Adrenal gland (tissue), 9 donors: ENCODE measurements at regions not wholly inside any gene's neighbourhood (a gene's known extent, or its start where the extent isn't known, plus 50 kb on each side); places are given as distances from the start of the nearest gene placed in this dataset.
"Not testable (repeated sequence)": the region's sequence is repeated elsewhere in the genome, so short reads cannot be mapped to it uniquely, and the experiment has no call there.

Experiments used
- DNase-seq, 7 donors: peaks; one replicate each; pipeline ENCODE4 v3.0.0-alpha.2; 2019 to 2020
- H3K27ac ChIP-seq, 5 donors: fragments of 200-600 bp; sonication (generic) in 4 of 5; 1 replicate in 3 of 5; 2 replicates in 2 of 5; pipeline versions ENCODE4 v1.5.1 to v1.8.0; 2016 to 2020; ENCODE audit warnings: mild to moderate bottlenecking in 1 of 5
- H3K27me3 ChIP-seq: fragments of 200-600 bp; 2 replicates; pipeline ENCODE4 v1.8.0; 2021
- H3K36me3 ChIP-seq, 2 donors: fragments of 200-600 bp; replicated peaks in 1 of 2; 1 replicate in 1 of 2; 2 replicates in 1 of 2; pipeline versions ENCODE4 v1.5.1 to v1.8.0; 2018 to 2022
- H3K4me1 ChIP-seq, 2 donors: fragments of 200-600 bp; replicated peaks in 1 of 2; 1 replicate in 1 of 2; 2 replicates in 1 of 2; pipeline versions ENCODE4 v1.5.1 to v1.8.0; 2018 to 2021
- H3K4me3 ChIP-seq, 4 donors: fragments of 200-600 bp; sonication (generic) in 3 of 4; one replicate each; pipeline ENCODE4 v1.5.1; 2016 to 2018
- H3K9me3 ChIP-seq, 3 donors: fragments of 200-600 bp; sonication (generic) in 1 of 3; replicated peaks in 1 of 3; 1 replicate in 2 of 3; 2 replicates in 1 of 3; pipeline versions ENCODE4 v1.5.1 to v1.8.0; 2016 to 2021
- WGBS, 4 donors: extraction: QIAGEN DNeasy Blood & Tissue Kit in 2 of 4; methylation state at CpG; one replicate each; pipeline versions ENCODE4 v1.1.5 to v1.1.7; 2013 to 2017; 5-methylcytosine and 5-hydroxymethylcytosine counted together
- intact Hi-C, 2 donors: fragments of 100-400 bp; cut with DNase I; formaldehyde crosslinking; loops; one replicate each; pipeline versions ENCODE4 v1.14.1 to v1.15.0; 2022 to 2023
- donor health status: healthy with polysubstance abuse.
- donor health status: Bipolar disorder and iron deficiency.
- donor health status: DM: yes; HTN: yes; CAD: no.
- donor health status: DM: no; HTN: no; CAD: no.
- donor health status: DM: no; HTN: no; CAD: no.

DNA sequence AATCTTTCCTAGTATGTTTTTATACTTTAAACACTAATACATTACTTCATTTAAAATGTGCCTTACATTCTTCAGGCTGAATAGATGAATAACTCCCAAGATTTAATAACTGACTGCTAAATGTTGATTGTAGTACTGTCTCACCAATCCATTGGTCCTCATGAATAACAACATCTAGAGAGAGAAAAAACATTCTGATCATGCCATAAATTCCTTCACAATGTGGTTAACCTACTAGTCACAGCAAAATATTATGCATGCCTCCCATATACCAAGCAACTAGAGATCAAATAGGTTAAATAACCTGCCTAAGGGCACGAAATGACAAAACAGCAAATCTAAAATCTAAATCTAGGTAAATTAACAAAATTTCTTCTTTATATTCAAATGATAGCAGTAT, 66.2 kb downstream of the SYT15 start:
- H3K27me3 ChIP-seq, intact Hi-C loops, H3K4me3 ChIP-seq, H3K4me1 ChIP-seq, H3K9me3 ChIP-seq, DNase-seq, H3K27ac ChIP-seq, H3K36me3 ChIP-seq: not testable (repeated sequence)
- 35 to 61% (median 37%) methylated on average over 1 of the region's 1 CpG for WGBS, 4 donors

DNA sequence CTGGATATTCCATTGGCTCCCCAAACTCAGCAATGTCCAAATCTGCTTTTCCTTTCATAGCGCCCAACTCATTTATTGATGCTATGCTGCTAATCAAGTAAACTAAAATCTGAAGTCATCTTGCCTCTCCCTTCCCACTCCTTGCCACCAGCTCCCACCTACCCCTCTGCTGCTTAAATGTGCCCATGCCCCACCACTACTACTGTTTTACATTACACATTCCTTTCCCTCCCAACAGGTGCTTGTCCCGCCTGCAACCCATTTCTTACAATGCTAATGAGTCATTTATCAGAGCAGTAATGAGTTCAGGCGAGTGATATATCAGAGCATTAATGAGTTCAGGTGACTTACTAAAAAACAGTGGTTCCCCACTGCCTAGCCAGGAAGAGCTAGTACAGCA, 67.2 kb downstream of the SYT15 start:
- DNase-seq, H3K4me1 ChIP-seq, H3K9me3 ChIP-seq, H3K27ac ChIP-seq, H3K27me3 ChIP-seq, intact Hi-C loops, H3K36me3 ChIP-seq, H3K4me3 ChIP-seq: not testable (repeated sequence)
- WGBS, 4 donors = 58 to 79% (median 69%) methylated on average over 2 to 3 of the region's 3 CpGs

DNA sequence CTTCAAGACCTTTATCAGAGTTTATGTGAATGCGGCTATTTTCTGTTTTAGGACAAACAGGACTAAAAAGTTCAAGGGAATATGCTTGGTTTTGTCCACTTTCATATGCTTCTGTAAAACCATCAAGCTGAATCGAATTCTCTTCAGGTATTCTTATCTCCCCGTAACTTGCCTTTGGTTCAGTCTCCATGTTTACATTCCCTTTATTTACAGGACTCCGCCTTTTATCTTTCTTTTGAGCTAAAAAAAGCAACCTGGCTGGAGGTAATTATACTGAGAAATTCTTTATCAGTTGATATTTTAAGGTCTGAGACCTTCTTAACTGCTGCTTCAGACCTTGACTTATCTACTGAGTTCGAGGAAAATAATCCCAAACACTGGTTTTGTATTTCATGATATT, 72.0 kb downstream of the SYT15 start:
- H3K9me3 ChIP-seq, H3K27ac ChIP-seq, H3K36me3 ChIP-seq, H3K4me1 ChIP-seq, DNase-seq, H3K4me3 ChIP-seq, H3K27me3 ChIP-seq, intact Hi-C loops: not testable (repeated sequence)
- 27 to 40% (median 33%) methylated on average over 1 of the region's 5 CpGs; no CpG with 5 or more reads in 1 of the 4 donors for WGBS, 4 donors

DNA sequence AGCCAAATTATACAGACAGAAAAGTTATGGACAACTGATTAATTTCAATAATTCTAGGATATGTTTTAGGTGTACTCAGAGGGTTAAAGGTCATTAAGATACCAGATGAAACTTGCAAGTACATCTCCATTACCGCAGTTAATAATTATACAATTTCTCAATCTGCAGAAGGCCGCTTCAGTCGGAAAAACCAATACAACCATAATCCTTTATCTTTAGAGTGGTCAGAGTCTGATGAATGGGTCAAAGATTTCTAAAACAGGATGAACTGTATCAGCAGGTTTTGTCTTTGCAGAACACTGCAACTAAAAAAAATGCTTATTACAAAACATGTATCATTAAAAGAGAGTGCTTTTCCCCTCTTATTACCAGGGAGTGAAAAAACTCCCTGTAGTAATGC, 78.5 kb downstream of the SYT15 start:
- H3K4me1 ChIP-seq, H3K9me3 ChIP-seq, H3K36me3 ChIP-seq, H3K4me3 ChIP-seq, intact Hi-C loops, H3K27me3 ChIP-seq, DNase-seq, H3K27ac ChIP-seq: not testable (repeated sequence)
- WGBS, 4 donors = no CpG with 5 or more reads among the region's 3 CpGs

DNA sequence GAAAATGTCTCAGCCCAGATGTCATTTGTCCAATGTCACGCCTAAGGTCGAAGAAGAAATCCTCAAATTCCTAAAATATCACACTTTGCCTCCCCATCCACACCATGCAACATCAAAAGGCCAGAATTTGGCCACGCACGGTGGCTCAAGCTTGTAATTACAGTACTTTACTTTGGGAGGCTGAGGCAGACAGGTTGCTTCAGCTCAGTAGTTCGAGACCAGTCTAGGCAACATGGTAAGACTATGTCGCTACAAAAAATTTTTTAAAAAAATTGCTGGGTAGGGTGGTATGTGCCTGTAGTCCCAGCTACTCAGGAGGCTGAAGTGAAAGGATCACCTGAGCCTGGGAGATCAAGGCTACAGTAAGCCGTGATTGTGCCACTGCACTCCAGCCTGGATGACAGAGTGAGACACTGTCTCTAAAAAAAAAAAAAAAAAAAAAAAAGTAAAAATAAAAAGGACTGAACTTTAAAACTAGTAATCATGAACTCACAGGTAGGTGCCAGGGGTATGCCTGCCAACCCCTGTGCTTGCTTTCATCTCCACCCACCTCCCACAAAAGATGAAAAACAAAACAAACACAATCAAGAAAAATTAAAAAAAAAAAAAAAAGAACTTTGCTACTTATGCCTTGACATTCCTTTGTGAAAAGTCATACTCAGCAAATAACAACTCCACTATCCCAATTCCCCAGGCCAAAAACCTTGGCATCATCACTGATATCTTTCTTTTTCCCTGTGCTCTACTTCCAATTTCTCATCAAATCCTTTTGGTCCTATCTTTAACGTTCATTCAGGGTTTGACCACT, 81.3 kb downstream of the SYT15 start:
- WGBS, 4 donors = 16 to 58% (median 39%) methylated on average over 1 to 3 of the region's 8 CpGs
- intact Hi-C loops, H3K4me3 ChIP-seq, H3K4me1 ChIP-seq, H3K9me3 ChIP-seq, H3K36me3 ChIP-seq, H3K27me3 ChIP-seq, H3K27ac ChIP-seq, DNase-seq: not testable (repeated sequence)

DNA sequence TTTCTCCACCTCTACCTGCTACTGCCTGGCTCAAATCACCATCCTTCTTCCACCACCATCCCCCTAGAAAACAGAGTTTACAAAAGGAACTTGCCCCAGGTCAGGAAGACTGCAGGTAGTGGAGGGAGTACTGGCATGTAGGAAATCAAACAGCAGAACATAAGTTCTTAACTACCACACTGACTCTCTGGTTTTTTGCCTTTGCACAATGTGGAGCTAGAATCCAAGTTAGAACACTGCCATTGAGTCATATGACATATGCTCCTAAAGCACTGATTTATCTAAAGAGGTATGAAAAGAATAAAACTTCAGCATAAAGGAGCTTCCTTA, 81.9 kb downstream of the SYT15 start:
- H3K36me3 ChIP-seq, intact Hi-C loops, H3K9me3 ChIP-seq, H3K27ac ChIP-seq, H3K4me1 ChIP-seq, H3K27me3 ChIP-seq, DNase-seq, H3K4me3 ChIP-seq: not testable (repeated sequence)

DNA sequence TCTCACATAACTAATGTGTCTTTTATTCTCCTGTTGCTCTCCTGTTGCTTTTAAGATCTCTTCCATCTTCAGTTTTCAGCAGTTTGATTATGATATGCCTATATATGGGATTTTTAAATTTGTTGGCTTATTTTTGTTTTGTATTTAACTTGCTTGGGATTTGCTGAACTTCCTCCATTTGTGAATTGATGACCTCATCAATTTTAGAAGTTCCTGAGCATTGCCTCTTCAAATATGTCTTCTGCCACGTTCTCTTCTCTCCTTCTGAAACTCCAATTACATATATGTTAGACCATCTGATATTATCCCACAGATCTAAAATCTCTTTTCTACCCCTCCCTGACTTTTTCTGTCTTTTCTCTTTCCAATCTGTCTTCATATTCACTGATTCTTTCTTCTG, 86.6 kb downstream of the SYT15 start:
- H3K4me3 ChIP-seq, DNase-seq, H3K27me3 ChIP-seq, H3K4me1 ChIP-seq, intact Hi-C loops, H3K36me3 ChIP-seq, H3K9me3 ChIP-seq, H3K27ac ChIP-seq: not testable (repeated sequence)
- WGBS, 4 donors = 57 to 88% (median 69%) methylated on average over 1 of the region's 1 CpG

DNA sequence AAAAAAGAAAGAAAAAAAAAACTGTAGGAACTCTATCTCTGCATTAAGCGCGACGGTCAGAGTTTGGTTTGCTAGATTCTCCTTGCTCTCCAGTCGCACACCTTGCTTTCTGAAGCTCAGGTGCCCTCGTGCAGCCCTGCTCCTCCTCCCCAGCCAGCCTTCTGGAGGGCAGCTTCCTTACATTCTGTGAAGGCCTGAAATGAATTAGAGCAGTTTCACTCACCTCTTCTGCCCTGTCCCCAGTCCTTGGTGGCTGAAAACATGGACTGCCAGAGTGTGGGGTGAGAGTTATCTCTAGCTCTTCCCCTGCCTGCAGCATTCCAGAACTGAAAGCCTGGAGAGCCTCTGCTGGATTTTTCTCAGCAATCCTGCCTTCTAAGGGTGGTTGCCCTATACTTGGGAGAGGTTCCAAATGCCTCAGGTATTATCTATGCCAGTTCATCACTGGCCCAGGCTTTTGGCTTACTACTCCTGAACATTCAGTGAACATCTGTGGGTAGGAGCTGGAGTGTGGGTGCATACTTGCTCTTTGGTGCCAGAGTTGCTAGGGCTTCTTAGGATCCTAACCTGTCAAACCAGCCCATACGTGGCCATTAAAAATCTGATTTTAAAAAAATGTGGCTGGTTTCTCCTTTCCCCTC, 89.5 kb downstream of the SYT15 start:
- H3K36me3 ChIP-seq, intact Hi-C loops, H3K9me3 ChIP-seq, DNase-seq, H3K27ac ChIP-seq, H3K4me1 ChIP-seq, H3K4me3 ChIP-seq, H3K27me3 ChIP-seq: not testable (repeated sequence)
- 89 to 93% (median 90%) methylated on average over 5 to 6 of the region's 6 CpGs for WGBS, 4 donors

DNA sequence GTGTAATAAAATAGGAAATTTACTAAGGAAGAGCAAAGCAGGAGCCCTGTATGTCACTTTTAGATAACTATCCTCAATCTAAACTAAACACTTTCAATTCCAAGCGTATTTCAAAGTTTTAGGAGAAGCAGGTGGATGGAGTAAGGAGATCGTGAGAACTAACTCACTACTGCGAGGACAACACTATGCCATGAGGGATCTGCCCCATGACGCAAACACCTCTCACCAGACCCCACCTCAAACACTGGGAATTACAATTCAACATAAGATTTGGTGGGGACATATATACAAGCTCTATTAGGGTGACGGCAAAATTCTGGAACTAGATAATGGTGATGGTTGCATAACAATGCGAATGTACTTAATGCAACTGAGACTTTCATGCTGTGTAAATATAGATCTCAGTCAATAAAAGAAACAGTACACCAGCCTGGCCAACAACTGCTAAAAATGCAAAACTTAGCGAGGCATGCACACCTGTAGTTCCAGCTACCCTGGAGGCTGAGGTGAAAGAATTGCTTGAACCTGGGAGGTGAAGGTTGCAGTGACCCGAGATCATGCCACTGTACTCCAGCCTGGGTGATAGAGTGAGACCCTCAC, 99.0 kb downstream of the SYT15 start:
- intact Hi-C loops, H3K27me3 ChIP-seq, H3K27ac ChIP-seq, H3K4me3 ChIP-seq, DNase-seq, H3K36me3 ChIP-seq, H3K9me3 ChIP-seq, H3K4me1 ChIP-seq: not testable (repeated sequence)
- 86 to 87% (median 87%) methylated on average over 1 to 3 of the region's 8 CpGs; no CpG with 5 or more reads in 1 of the 4 donors for WGBS, 4 donors

DNA sequence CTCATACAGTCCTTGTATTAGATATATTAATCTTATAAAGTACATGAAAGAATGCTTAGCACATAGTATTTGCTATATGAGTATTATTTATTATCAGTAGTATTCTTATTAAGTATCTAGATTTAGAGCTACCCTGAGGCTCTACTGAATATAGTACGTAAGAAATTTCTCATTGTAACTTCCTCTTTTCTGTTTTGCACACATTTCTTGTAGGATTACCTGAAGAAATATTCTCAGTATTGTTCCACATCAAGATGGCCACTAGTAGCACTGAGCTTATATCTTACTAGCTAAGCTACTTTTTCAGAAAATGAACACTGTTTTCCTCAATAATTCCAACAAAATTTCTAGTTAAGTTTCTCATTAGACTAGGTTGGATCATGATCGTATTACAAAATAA, 112.5 kb downstream of the SYT15 start:
- intact Hi-C loops, H3K36me3 ChIP-seq, H3K4me1 ChIP-seq, H3K27me3 ChIP-seq, H3K9me3 ChIP-seq, DNase-seq, H3K4me3 ChIP-seq, H3K27ac ChIP-seq: not testable (repeated sequence)
- no CpG with 5 or more reads among the region's 2 CpGs for WGBS, 4 donors
